B cell (primary cell): ENCODE measurements at regions not wholly inside any gene's neighbourhood (a gene's known extent, or its start where the extent isn't known, plus 50 kb on each side); places are given as distances from the start of the nearest gene placed in this dataset.

Source experiments
- ATAC-seq: fragments of 200-7000 bp; cut with Tn5 transposase; one replicate; pipeline ENCODE4 v1.10.0; 2021; ENCODE audit warnings: low read depth, mild to moderate bottlenecking, moderate number of reproducible peaks, moderate library complexity
- CTCF ChIA-PET: fragments of 350-600 bp; sonication (Branson Sonifier 250); formaldehyde crosslinking; loops from one replicate; lab custom pipeline; 2021; ENCODE audit warnings: antibody characterized with exemption, inconsistent platforms; lab: Charles Lee
- POLR2A ChIA-PET: fragments of 350-600 bp; sonication (Branson Sonifier 250); formaldehyde crosslinking; loops from one replicate; lab custom pipeline; 2021; ENCODE audit warnings: antibody characterized with exemption; lab: Charles Lee
- DNase-seq: peaks from one replicate; pipeline ENCODE4 v3.0.0; 2013
- H2AFZ ChIP-seq: 2 replicates; pipeline ENCODE4 v1.6.1; 2012; ENCODE audit warnings: mild to moderate bottlenecking, low read depth, low read length; ENCODE audit not compliant: insufficient read depth, poor library complexity, severe bottlenecking
- H3K27ac ChIP-seq, 2 donors: 1 replicate in 1 of 2; 2 replicates in 1 of 2; pipeline ENCODE4 v1.5.1; 2012 to 2013; ENCODE audit warnings: low read length in 2 of 2, mild to moderate bottlenecking in 2 of 2, moderate library complexity in 1 of 2
- H3K27me3 ChIP-seq, 4 experiments: fragments of 200-600 bp in 1 of 4; sonication (generic) in 1 of 4; replicated peaks in 1 of 4; 1 replicate in 2 of 4; 2 replicates in 2 of 4; pipeline versions ENCODE4 v1.6.1 to v1.7.0; 2013 to 2016; ENCODE audit warnings: low read length in 3 of 4, mild to moderate bottlenecking in 2 of 4, mixed read lengths in 1 of 4, moderate library complexity in 1 of 4; ENCODE audit not compliant: insufficient read depth in 4 of 4, control insufficient read depth in 3 of 4; ENCODE audit errors: control extremely low read depth in 1 of 4
- H3K36me3 ChIP-seq, 2 experiments: replicated peaks in 1 of 2; 1 replicate in 1 of 2; 2 replicates in 1 of 2; pipeline versions ENCODE4 v1.6.1 to v1.7.1; 2013; ENCODE audit warnings: low read length in 1 of 2; ENCODE audit not compliant: insufficient read depth in 2 of 2, control insufficient read depth in 1 of 2; ENCODE audit errors: control extremely low read depth in 1 of 2, extremely low read depth in 1 of 2
- H3K4me1 ChIP-seq, 2 donors: fragments of 200-600 bp in 1 of 2; sonication (generic) in 1 of 2; 1 replicate in 1 of 2; 2 replicates in 1 of 2; pipeline versions ENCODE4 v1.5.1 to v1.6.1; 2013 to 2017; ENCODE audit warnings: low read length in 2 of 2; ENCODE audit not compliant: control insufficient read depth in 2 of 2, insufficient read depth in 2 of 2
- H3K4me2 ChIP-seq: replicated peaks from 2 replicates; pipeline ENCODE3; 2012; ENCODE audit warnings: mild to moderate bottlenecking, low read depth, low read length; ENCODE audit not compliant: poor library complexity, severe bottlenecking
- H3K4me3 ChIP-seq, 5 experiments: fragments of 200-600 bp in 1 of 5; sonication (generic) in 1 of 5; 1 replicate in 3 of 5; 2 replicates in 2 of 5; pipeline versions ENCODE4 v1.5.1 to v1.7.0; 2011 to 2016; ENCODE audit warnings: low read length in 4 of 5, mild to moderate bottlenecking in 4 of 5, low read depth in 2 of 5, control low read depth in 1 of 5, moderate library complexity in 1 of 5; ENCODE audit not compliant: insufficient read depth in 1 of 5; ENCODE audit errors: control extremely low read depth in 1 of 5, extremely low read depth in 1 of 5
- H3K79me2 ChIP-seq: fragments of 200-600 bp; sonication (generic); one replicate; pipeline ENCODE4 v1.6.0; 2016; ENCODE audit warnings: low read length; ENCODE audit not compliant: control insufficient read depth, insufficient read depth
- H3K9ac ChIP-seq: fragments of 200-600 bp; sonication (generic); 2 replicates; pipeline ENCODE4 v1.6.1; 2017; ENCODE audit warnings: mild to moderate bottlenecking, low read length, moderate library complexity
- H3K9me3 ChIP-seq, 3 donors: one replicate each; pipeline versions ENCODE4 v1.6.1 to v1.7.1; 2013; ENCODE audit warnings: low read length in 2 of 3; ENCODE audit not compliant: control insufficient read depth in 2 of 3, insufficient read depth in 1 of 3; ENCODE audit errors: control extremely low read depth in 1 of 3
- H4K20me1 ChIP-seq: 2 replicates; pipeline ENCODE4 v1.6.0; 2012; ENCODE audit warnings: mild to moderate bottlenecking, low read length; ENCODE audit not compliant: insufficient read depth, control insufficient read depth, poor library complexity, severe bottlenecking
- H3K27ac Mint-ChIP-seq: one replicate; pipeline ENCODE4 v1.8.0; 2021; ENCODE audit warnings: mixed read lengths
- H3K27me3 Mint-ChIP-seq: one replicate; pipeline ENCODE4 v1.8.0; 2021; ENCODE audit warnings: mixed read lengths
- H3K4me1 Mint-ChIP-seq: one replicate; pipeline ENCODE4 v1.8.0; 2021; ENCODE audit warnings: mixed read lengths
- H3K4me3 Mint-ChIP-seq: one replicate; pipeline ENCODE4 v1.8.0; 2021; ENCODE audit warnings: mixed read lengths
- H3K9me3 Mint-ChIP-seq: one replicate; pipeline ENCODE4 v1.8.0; 2022; ENCODE audit warnings: mixed read lengths; ENCODE audit not compliant: insufficient read depth
- CTCF ChIP-seq: fragments of 200-600 bp; IDR thresholded peaks from one replicate; pipeline ENCODE4 v1.8.0; 2022; ENCODE audit warnings: antibody characterized with exemption, mild to moderate bottlenecking
- EZH2 ChIP-seq: IDR thresholded peaks from 2 replicates; pipeline ENCODE4 v1.6.1; 2012; ENCODE audit warnings: borderline replicate concordance, low read depth, mild to moderate bottlenecking, moderate library complexity, low read length; ENCODE audit not compliant: insufficient read depth, poor library complexity, severe bottlenecking
- WGBS: methylation state at CpG from one replicate; pipeline ENCODE4 v1.1.5; 2013; ENCODE audit warnings: missing lambda C conversion rate; ENCODE audit not compliant: insufficient coverage; 5-methylcytosine and 5-hydroxymethylcytosine counted together
- intact Hi-C: fragments of 100-400 bp; cut with micrococcal nuclease; formaldehyde crosslinking; loops from one replicate; pipeline ENCODE4 v1.10.0; 2022

GRCh38 chr17:56057869-56058268 is 95.4 kb upstream of the ANKFN1 start:
- Histone ChIP-seq H3K9me3 (no peaks in the 10 kb centered on the region), H3K4me1 (no peaks in the 10 kb centered on the region), H4K20me1 (no peaks in the 10 kb centered on the region), H3K36me3 (no peaks in the 10 kb centered on the region), H3K4me2 (no peak overlapping the region), H3K79me2 (no peaks in the 10 kb centered on the region), H3K27me3 (no peaks in the 10 kb centered on the region), H2AFZ (no peak overlapping the region), H3K9ac (no peak overlapping the region), H3K27ac (no peak overlapping the region), H3K4me3 (no peak overlapping the region)
- no CpG with 5 or more reads among the region's 3 CpGs for WGBS
- intact Hi-C loops: no loop called here
- H3K9me3 Mint-ChIP-seq: peaks cover 4% of the 10 kb centered on the region
- H3K27ac Mint-ChIP-seq: no peak overlapping the region
- H3K4me3 Mint-ChIP-seq: no peak overlapping the region
- no peaks in the 10 kb centered on the region for H3K27me3 Mint-ChIP-seq
- POLR2A ChIA-PET: no interaction called here
- CTCF ChIA-PET: no interaction called here
- no peak for DNase-seq
- no peak for ATAC-seq
- no peak for TF ChIP-seq EZH2
- TF ChIP-seq CTCF: no peak
- no peaks in the 10 kb centered on the region for H3K4me1 Mint-ChIP-seq

GRCh38 chr17:56064506-56064905 is 88.8 kb upstream of the ANKFN1 start:
- peaks cover 0 to 10% (median 2%) of the 10 kb centered on the region in 3 donors for H3K9me3 ChIP-seq
- H3K9me3 Mint-ChIP-seq: peaks cover 4% of the 10 kb centered on the region
- no peak overlapping the region for H3K4me2 ChIP-seq
- no peak overlapping the region for H3K27ac ChIP-seq
- H3K79me2 ChIP-seq: no peaks in the 10 kb centered on the region
- H3K4me3 ChIP-seq: no peak overlapping the region
- no peak overlapping the region for H2AFZ ChIP-seq
- WGBS: 67% methylated on average over 6 of the region's 7 CpGs
- ATAC-seq: no peak
- intact Hi-C loops: no loop called here
- no peaks in the 10 kb centered on the region for H3K27me3 ChIP-seq
- H3K9ac ChIP-seq: no peak overlapping the region
- H3K27ac Mint-ChIP-seq: no peak overlapping the region
- ChIA-PET POLR2A (no interaction called here), CTCF (no interaction called here)
- no peak for TF ChIP-seq EZH2
- TF ChIP-seq CTCF: no peak
- no peaks in the 10 kb centered on the region for H3K36me3 ChIP-seq
- no peaks in the 10 kb centered on the region for H3K4me1 Mint-ChIP-seq
- DNase-seq: no peak
- H4K20me1 ChIP-seq: no peaks in the 10 kb centered on the region
- no peaks in the 10 kb centered on the region for H3K4me1 ChIP-seq
- H3K4me3 Mint-ChIP-seq: no peak overlapping the region
- H3K27me3 Mint-ChIP-seq: no peaks in the 10 kb centered on the region
